DOHH2 (cell line): ENCODE measurements at regions not wholly inside any gene's neighbourhood (a gene's known extent, or its start where the extent isn't known, plus 50 kb on each side); places are given as distances from the start of the nearest gene placed in this dataset.
"Not testable (repeated sequence)": the region's sequence is repeated elsewhere in the genome, so short reads cannot be mapped to it uniquely, and the experiment has no call there.

Experiments
- EZH2phosphoT487 ChIP-seq: fragments of 200-600 bp; sonication (generic); IDR thresholded peaks from 2 replicates; pipeline ENCODE4 v1.6.1; 2017; ENCODE audit warnings: borderline replicate concordance, mild to moderate bottlenecking, antibody characterized with exemption, low read length, moderate library complexity, mixed read lengths
- TF ChIP-seq, protein P1 (sequence below): fragments of 200-600 bp; sonication (generic); IDR thresholded peaks from one replicate; pipeline ENCODE4 v1.5.1; 2014; ENCODE audit warnings: antibody characterized with exemption, mild to moderate bottlenecking, low read depth, low read length; ENCODE audit not compliant: poor library complexity, severe bottlenecking

DNA sequence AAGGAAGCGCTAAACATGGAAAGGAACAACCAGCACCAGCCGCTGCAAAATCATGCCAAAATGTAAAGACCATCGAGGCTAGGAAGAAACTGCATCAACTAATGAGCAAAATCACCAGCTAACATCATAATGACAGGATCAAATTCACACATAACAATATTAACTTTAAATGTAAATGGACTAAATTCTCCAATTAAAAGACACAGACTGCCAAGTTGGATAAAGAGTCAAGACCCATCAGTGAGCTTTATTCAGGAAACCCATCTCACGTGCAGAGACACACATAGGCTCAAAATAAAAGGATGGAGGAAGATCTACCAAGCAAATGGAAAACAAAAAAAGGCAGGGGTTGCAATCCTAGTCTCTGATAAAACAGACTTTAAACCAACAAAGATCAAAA is 49.9 kb upstream of the KCNQ5 start:
- TF ChIP-seq, protein P1, sequence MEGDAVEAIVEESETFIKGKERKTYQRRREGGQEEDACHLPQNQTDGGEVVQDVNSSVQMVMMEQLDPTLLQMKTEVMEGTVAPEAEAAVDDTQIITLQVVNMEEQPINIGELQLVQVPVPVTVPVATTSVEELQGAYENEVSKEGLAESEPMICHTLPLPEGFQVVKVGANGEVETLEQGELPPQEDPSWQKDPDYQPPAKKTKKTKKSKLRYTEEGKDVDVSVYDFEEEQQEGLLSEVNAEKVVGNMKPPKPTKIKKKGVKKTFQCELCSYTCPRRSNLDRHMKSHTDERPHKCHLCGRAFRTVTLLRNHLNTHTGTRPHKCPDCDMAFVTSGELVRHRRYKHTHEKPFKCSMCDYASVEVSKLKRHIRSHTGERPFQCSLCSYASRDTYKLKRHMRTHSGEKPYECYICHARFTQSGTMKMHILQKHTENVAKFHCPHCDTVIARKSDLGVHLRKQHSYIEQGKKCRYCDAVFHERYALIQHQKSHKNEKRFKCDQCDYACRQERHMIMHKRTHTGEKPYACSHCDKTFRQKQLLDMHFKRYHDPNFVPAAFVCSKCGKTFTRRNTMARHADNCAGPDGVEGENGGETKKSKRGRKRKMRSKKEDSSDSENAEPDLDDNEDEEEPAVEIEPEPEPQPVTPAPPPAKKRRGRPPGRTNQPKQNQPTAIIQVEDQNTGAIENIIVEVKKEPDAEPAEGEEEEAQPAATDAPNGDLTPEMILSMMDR, result not testable (repeated sequence)
- not testable (repeated sequence) for TF ChIP-seq EZH2phosphoT487
